Ishikawa (cell line): ENCODE measurements at regions not wholly inside any gene's neighbourhood (a gene's known extent, or its start where the extent isn't known, plus 50 kb on each side); places are given as distances from the start of the nearest gene placed in this dataset.

ENCODE experiments used
- CEBPB ChIP-seq: IDR thresholded peaks from 2 replicates; pipeline ENCODE4 v1.6.1; 2012
- CREB1 ChIP-seq: IDR thresholded peaks from 2 replicates; pipeline ENCODE4 v1.6.1; 2012; ENCODE audit warnings: low read depth
- EP300 ChIP-seq: IDR thresholded peaks from 2 replicates; pipeline ENCODE4 v1.6.1; 2012; ENCODE audit warnings: borderline replicate concordance
- MAX ChIP-seq: IDR thresholded peaks from 2 replicates; pipeline ENCODE4 v1.6.1; 2012
- NFIC ChIP-seq: IDR thresholded peaks from 2 replicates; pipeline ENCODE4 v1.6.1; 2012
- RAD21 ChIP-seq: IDR thresholded peaks from 2 replicates; pipeline ENCODE4 v1.6.1; 2012; ENCODE audit warnings: low read depth
- REST ChIP-seq: IDR thresholded peaks from 2 replicates; pipeline ENCODE4 v1.6.1; 2012; ENCODE audit warnings: low read depth, mild to moderate bottlenecking
- TAF1 ChIP-seq: IDR thresholded peaks from 2 replicates; pipeline ENCODE4 v1.6.1; 2012; ENCODE audit warnings: low read depth, mild to moderate bottlenecking
- TCF12 ChIP-seq: IDR thresholded peaks from 2 replicates; pipeline ENCODE4 v1.6.1; 2012; ENCODE audit warnings: low read depth
- TEAD4 ChIP-seq: IDR thresholded peaks from 2 replicates; pipeline ENCODE4 v1.6.1; 2012
- YY1 ChIP-seq: IDR thresholded peaks from 2 replicates; pipeline ENCODE4 v1.6.1; 2012; ENCODE audit warnings: low read depth
- ZBTB7A ChIP-seq: IDR thresholded peaks from 2 replicates; pipeline ENCODE4 v1.6.1; 2012; ENCODE audit warnings: low read depth

GRCh38 chr2:215577356-215577755 is 141.5 kb upstream of the FN1 start:
- TF ChIP-seq RAD21 (no peak), TCF12 (no peak), MAX (no peak), EP300 (no peak), TAF1 (no peak), CEBPB (no peak), TEAD4 (no peak), ZBTB7A (no peak), NFIC (no peak), YY1 (no peak), CREB1 (no peak), REST (no peak)
